Dermis microvascular lymphatic vessel endothelial cell (primary cell): ENCODE measurements at regions not wholly inside any gene's neighbourhood (a gene's known extent, or its start where the extent isn't known, plus 50 kb on each side); places are given as distances from the start of the nearest gene placed in this dataset.
"Not testable (repeated sequence)": the region's sequence is repeated elsewhere in the genome, so short reads cannot be mapped to it uniquely, and the experiment has no call there.

ENCODE experiments used
- DNase-seq, 2 donors: peaks; one replicate each; pipeline versions ENCODE4 v3.0.0 to v3.0.0-alpha.2; 2010; ENCODE audit warnings: low read depth in 2 of 2

GRCh38 chr9:80491086-80491696, 919.4 kb downstream of the TLE4 start:
- DNase-seq, result no peak

DNA sequence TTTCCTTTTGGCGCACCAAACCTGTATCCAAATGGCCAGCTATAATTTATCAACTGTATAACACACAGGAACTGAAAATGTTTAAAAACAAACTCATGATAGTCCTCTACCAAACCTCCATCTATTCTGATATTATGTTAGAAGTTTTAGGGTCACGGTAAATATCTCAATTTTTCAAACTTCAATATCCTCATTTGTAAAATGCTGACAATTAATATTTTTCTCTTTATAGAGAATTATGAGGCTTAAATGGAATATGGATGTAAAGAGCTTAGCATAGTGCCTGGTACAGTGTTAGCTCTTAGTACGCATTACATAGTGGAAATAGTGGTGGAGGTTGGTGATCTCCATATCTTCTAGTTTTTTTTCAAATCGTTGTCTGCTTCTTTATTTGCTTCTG, 917.6 kb downstream of the TLE4 start:
- no peak for DNase-seq

GRCh38 chr9:80485420-80486250, 913.9 kb downstream of the TLE4 start:
- DNase-seq, result no peak

- not testable (repeated sequence) for DNase-seq
Measured at GRCh38 chr9:80482251-80482650, 910.5 kb downstream of the TLE4 start.

DNA sequence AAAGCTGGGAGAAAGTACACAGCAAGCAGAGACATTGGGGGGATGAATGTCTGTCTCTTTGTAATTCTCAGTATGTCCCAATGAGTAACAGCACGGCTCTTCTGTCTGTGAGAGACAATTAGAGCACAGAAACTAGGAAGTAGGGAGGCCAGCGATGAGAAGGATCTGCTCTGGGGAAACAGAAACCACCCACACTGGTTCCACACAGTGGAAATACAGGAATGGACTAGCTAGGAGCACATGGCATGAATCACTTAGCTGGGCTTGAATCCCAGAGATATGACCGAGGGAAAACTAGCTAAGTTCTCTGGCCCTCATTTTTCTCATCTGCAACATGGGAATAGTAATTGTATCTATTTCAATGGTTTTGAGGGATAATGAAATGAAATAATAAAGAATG, 895.9 kb downstream of the TLE4 start:
- no peak for DNase-seq

DNA sequence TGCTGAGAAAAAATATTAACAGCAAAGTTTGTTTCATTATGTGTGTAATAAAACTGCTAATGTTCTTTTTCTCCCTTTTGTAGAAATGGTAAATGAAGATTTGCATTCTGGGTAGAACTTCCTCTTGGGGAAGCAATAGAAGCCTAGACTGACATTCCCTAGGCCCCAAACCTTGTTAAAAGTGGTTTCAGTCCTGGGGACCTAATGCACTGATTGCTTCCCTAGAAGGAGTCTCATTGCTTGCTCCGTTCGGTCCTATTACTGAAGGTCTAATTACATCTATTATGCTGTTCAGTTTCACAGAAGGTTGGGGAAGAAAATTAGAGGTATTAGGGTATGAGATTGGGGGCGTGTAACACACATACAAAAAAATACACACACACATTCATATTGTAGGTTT, 893.8 kb downstream of the TLE4 start:
- DNase-seq, result no peak

DNA sequence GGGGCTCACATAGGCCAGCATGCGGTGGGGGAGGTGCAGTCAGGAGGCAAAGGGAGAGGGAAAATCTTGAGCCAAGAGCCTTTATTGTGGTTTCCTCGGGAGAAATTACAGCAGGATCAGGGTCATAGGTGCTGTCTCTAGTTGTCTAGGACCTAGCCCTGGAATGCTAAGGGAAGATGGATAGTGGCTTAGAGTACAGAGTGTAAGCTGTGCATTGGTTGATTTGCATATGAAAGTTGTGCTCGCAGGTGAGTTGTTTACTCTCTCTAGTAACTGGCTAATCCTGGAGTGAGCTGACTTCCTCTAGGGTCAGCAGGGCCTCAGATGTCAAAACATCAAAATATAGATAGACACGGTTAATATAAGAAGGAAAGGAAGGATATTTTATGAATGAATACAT, 877.7 kb downstream of the TLE4 start:
- DNase-seq, result no peak

DNA sequence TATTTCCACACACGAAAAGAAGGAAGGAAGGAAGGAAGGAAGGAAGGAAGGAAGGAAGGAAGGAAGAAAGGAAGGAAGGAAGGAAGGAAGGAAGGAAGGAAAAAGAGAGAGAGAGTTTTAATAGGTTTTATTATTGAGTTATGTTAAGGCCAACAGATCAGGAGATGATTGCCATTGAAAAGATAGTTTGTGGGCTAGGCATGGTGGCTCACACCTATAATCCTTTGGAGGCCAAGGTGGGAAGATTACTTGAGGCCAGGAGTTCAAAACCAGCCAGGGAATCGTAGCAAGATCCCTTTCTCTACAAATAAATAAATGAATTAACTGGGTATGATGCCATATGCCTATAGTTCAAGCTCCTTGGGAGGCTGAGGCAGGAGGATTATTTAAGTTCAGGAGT, 877.2 kb downstream of the TLE4 start:
- no peak for DNase-seq

GRCh38 chr9:80447876-80448275, 876.1 kb downstream of the TLE4 start:
- DNase-seq, result no peak

- no peak for DNase-seq
Measured at GRCh38 chr9:80440724-80441123, 869.0 kb downstream of the TLE4 start.

DNA sequence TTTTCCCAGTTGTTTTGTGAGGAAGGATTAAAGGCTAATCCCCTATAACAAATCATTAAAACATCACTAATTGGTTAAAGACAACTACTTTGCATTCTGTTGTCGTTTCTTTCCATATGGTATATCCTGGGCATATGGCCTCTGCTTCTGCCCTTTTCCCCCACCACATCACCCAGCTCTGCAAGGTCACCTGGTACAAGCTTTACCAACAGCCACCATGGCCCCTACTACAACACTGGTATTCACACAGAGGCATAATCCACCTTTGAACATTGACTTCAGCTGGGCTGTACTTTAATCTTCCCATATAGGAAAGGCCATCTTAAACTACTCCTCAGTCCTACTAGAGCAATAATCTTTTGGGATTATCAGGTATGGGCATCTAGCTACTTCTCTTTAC, 866.1 kb downstream of the TLE4 start:
- no peak for DNase-seq

DNA sequence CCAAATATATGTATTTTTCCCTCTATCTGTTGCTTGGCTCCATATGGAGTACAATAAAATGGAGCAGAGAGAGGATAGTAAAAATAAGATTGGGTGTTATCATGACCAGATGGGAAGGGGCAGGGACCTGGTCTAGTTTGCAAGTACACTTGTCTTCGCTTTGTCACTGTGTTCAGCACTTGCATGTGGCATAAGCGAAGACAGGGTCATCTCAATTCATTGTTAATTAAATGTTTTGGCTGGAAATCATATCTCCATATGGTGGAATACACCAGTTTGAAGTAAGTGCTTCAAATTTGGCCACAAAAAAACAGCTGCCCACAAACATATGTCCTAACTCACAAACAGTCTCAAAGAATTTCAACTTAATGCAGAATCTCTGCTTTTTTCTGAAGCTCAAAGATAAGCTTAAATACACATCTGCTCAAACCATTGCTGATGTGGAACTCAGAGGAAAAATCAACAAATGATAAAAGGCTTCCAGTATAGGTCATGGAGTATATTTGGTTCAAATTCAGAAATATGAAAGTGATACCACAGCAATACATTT, 865.4 kb downstream of the TLE4 start:
- no peak for DNase-seq

GRCh38 chr9:80435591-80435990, 863.8 kb downstream of the TLE4 start:
- DNase-seq, result no peak

- no peak for DNase-seq
Measured at GRCh38 chr9:80426992-80427391, 855.2 kb downstream of the TLE4 start.

DNA sequence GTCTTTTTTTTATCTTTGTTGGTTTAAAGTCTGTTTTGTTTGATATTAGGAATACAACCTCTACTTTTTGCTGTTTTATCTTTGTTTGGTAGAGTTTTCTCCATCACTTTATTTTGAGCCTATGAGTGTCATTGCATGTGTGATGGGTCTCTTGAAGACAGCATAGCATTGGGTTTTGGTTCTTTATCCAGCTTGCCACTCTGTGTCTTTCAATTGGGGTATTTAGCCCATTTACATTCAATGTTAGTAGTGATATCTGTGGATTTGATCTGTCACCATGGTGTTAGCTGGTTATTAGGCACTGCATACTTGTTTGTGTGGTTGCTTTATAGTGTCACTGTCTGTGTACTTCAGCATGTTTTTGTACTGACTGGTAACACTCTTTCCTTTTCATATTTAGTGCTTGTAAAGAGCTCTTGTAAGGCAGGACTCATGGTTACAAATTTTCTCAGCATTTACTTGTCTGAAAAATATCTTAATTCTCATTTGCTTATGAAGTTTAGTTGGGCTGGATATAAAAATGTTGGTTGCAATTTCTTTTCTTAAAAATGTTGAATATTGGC, 845.5 kb downstream of the TLE4 start:
- no peak for DNase-seq

DNA sequence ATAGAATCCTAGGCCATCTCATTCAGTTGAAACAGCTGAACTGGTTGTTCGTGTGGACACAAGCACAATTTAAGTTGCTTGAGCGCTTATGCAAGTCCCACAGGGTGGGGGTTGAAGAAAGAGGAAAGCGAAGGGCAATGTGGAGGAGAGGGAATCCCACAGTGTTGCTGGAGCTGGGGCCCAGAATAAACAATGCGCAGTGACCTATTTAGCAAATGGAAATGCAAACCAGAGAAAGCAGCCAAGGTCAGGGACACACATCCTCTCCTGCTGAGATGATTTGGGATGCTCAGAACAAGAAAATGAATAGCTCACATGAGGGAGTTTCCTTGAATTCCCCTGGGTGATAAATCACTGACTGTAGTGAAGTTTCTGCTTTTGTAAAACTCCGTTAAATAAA, 838.3 kb downstream of the TLE4 start:
- no peak for DNase-seq

- no peak for DNase-seq
Measured at GRCh38 chr9:80407220-80407619, 835.5 kb downstream of the TLE4 start.

DNA sequence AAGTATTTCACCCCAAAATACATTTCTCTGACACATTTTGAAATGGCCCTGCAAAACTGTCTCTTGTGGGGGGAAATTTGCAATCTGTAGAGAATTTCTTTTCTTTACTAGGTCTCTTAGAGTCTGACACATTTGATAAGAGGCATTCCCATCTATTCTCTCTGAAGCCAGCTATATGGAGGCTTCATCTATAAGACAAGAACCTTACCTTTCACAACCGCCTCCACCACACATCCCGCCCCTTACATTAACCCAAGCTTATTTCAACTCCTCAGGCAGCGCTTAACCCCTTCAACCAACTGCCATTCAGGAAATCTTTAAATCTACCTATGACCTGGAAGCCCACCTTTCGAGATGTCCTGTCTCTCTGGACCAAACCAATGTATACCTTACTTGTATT, 829.5 kb downstream of the TLE4 start:
- no peak for DNase-seq

- no peak for DNase-seq
Measured at GRCh38 chr9:80400624-80401230, 829.0 kb downstream of the TLE4 start.

DNA sequence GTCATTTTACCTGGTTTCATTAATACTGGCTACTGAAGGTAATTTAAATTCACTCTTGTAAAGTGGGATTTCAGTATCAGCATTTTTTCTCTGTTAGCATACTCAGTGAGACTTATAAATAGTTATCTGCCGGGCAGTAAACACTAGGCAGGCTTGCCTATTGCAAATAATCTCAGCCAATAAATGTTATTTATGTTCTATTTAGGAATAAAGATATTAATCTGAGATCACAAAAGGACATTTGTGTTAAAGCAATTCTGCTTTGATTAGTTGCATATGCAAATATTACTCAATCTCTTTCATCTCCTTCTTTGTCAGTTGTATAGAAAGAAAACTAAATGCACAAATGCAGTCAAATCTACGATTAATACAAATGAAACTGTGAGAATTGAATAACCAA, 827.8 kb downstream of the TLE4 start:
- no peak for DNase-seq

DNA sequence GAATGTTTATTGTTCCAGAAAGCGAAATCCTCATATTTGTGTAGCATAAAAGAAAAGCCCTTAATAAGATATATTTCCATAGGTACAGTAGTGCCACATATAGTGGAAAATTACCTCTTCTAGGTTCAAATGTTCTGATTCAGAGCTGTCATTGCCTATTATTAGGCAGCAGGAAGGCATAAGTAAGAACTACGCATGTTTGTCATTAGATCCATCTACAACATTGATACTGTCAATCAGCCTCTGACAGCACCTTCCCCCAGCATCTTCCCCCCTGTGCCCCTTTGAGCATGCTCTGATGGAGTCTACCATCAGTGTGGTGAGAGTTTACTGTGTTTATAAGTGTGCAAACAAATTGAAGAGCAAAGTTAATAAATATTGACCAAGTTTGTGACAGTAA, 816.1 kb downstream of the TLE4 start:
- no peak for DNase-seq

DNA sequence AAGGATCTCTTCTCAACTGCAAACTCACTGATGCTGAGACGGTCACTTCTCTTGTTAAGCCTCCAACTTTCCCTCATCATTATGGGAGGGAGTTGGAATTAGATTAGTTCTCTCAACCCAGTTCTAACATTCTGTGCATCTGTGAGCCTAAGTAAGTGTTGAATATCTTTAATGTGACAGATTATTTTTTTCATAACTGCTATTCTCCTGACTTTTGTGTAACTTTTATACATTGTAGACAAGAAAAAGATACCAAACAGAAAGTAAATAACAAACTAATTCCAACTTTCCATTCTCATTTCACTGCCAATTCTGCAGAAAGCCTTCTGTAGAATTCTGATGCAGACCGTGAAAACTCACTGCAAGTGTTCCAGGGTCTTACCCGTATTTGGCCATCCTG, 813.5 kb downstream of the TLE4 start:
- DNase-seq, result no peak
